KG1 (cell line): ENCODE measurements at regions not wholly inside any gene's neighbourhood (a gene's known extent, or its start where the extent isn't known, plus 50 kb on each side); places are given as distances from the start of the nearest gene placed in this dataset.
"Not testable (repeated sequence)": the region's sequence is repeated elsewhere in the genome, so short reads cannot be mapped to it uniquely, and the experiment has no call there.

ENCODE experiments used
- DNase-seq: peaks from one replicate; lab custom pipeline; 2025; lab: John Stamatoyannopoulos, UW

GRCh38 chr9:11537566-11537965 is 924.8 kb upstream of the PTPRD start:
- DNase-seq, result no peak

DNA sequence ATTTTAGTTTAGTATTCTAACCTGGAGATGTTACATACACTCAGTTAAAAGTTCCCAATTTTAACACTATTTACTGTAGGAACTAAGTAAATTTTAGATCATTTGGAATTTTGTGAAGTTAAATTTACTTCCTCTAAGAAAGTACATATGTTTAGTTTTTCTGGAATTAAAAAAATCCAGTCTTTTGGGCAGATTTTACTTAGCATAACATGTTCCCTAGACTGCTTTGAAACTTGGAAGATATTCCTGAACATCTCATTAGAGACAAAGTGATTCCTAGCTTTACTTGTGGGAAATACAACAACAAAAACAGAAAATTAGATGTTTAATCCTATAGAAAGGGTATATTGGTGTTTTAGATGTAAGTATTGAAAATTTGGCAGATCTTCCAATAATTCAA is 930.0 kb upstream of the PTPRD start:
- no peak for DNase-seq

DNA sequence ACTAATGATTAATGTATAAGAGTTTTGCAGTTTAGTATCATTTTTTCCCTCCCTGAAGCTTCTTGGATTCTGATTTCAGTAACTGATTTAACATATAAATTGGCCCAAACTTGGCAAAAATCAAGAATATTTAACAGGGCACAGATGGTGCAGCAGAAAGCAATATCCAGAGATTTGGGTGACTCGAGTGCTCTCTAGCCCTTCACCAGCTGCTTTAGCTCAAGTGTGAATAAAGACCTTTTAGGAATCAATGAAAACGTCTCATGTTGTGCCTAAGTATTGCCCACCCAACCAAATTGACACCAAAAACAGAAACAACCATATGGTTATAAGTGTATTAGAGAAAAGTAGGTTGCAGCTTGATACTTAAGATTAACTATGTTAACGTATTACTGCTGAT is 933.4 kb upstream of the PTPRD start:
- DNase-seq, result no peak

- DNase-seq, result no peak
These were observed 936.6 kb upstream of the PTPRD start for GRCh38 chr9:11549311-11549794.

DNA sequence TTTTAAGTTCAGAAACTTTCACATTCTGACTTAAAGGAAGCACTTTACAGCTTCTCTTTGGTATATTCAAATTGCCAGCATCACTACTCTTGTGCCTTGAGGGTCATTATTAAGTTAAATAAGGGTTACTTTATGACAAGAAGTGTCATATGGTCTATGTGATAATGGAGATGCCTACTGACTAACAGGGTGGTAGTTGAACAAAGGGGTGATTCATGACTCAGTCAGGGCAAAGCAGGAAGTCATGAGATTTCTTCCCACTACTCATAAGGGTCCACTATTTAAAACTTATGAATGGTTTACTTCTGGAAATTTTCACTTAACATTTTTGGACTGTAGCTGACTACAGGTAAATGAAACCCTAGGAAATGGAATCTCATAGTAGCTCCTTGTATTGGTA is 938.3 kb upstream of the PTPRD start:
- DNase-seq, result no peak

- no peak for DNase-seq
These were observed 945.2 kb upstream of the PTPRD start for GRCh38 chr9:11558043-11558442.

GRCh38 chr9:11559001-11559776 is 946.4 kb upstream of the PTPRD start:
- DNase-seq, result no peak

- DNase-seq, result no peak
These were observed 964.7 kb upstream of the PTPRD start for GRCh38 chr9:11577522-11577921.

DNA sequence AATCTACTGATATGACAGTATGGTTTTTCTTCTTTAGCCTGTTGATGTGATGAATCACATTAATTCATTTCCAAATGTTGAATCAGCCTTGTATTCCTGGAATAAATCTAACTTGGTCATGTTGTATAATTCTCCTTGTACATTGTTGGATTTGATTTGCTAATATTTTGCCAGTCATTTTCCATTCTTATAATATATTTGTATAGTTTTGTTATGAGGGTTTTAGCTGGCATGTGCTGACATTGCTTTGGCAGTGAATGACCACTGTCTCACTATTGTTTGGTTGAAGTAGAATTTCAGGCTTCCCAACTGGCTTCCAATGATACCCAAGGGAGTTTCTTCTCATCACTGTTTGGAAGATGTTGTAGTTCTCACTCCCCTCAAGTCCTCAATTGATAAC is 983.0 kb upstream of the PTPRD start:
- no peak for DNase-seq

DNA sequence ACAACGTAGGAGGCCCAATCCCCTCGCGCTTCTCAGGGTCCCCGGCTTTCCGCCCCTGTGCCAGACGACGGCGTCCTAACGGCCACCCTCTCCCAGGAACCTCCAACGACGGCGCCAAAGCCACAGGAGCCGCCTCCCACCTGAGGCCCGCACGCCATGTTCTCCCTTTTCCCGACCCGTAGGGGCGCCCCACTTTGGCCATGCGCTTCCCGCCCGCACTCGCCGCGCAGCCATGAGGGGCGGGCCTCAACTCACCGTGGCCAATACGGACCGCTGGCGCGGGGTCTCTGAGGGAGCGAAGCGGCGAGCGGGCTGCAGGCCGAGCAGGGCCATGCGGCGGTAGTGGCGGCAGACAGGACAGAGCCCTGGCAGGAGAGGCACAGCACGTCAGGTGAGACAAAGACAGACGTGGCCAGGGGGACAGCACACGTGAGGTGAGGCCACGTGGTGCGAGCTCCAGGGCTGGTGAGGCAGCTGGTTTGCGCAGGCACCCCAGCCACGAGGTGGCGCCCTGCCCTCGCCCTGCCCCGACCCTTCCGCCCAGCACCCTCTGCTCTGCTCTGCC is 1005.5 kb upstream of the PTPRD start:
- no peak for DNase-seq

- no peak for DNase-seq
These were observed 1019.9 kb upstream of the PTPRD start for GRCh38 chr9:11632691-11633090.

GRCh38 chr9:11646831-11647230 is 1034.0 kb upstream of the PTPRD start:
- no peak for DNase-seq

- DNase-seq, result no peak
These were observed 1039.3 kb upstream of the TYRP1 start for GRCh38 chr9:11653867-11654266.

- DNase-seq, result no peak
These were observed 1029.3 kb upstream of the TYRP1 start for GRCh38 chr9:11663913-11664312.

DNA sequence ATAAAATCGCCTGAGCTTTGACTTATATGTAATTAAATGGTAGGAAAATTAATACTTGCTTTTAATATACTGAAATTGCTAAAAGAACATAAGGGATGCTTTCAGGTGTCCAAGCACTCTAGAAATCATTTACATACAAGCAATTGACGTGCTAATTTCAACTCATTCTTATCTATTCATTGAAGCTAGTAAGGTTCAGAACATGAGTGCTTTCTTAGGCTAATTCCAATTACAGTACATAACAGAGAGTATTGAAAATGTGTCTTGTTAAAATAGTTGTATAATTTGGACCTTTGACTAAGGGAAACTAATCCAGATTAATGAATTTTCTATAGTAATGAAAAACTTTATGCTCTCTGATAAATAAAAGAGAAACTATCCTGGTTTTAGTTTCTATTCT is 1016.4 kb upstream of the TYRP1 start:
- DNase-seq, result no peak

GRCh38 chr9:11686733-11687132 is 1006.5 kb upstream of the TYRP1 start:
- no peak for DNase-seq

GRCh38 chr9:11697126-11697525 is 996.1 kb upstream of the TYRP1 start:
- DNase-seq, result no peak

GRCh38 chr9:11701706-11702105 is 991.5 kb upstream of the TYRP1 start:
- DNase-seq, result no peak

DNA sequence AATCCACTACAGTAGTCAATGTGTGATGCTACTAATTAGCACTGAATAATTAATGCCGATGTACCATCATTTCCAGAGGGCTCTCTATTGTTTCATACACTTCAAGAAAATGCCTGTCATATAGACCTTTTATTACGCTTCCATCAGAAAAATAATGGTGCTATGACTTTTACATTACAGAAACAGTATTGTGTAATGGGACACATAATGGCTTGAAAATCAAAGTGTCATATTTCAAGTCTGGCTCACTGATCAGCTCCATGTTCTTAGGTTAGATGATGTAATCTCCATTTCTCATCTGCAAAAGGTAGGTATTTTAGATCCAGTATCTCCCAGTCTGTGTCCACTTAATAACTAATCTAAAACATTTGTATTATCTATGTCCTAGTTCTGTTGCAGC is 990.6 kb upstream of the TYRP1 start:
- DNase-seq, result no peak

DNA sequence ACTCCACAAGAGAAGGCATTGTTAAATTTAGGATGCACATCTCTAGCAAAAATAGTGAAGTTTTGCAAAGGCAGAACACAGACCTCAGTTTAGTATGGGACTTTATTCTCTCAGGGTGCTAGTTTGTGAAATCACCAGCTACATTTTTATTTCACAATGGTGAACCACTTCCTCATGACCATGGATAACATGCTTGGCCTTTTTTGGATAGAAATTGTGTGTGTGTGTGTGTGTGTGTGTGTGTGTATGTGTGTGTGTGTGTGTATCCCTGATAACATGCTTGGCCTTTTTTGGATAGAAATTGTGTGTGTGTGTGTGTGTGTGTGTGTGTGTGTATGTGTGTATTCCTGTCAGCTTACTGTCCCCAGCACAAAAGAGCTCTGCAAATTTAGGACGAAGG is 989.0 kb upstream of the TYRP1 start:
- DNase-seq, result not testable (repeated sequence)

- DNase-seq, result no peak
These were observed 984.3 kb upstream of the TYRP1 start for GRCh38 chr9:11708899-11709298.

- DNase-seq, result no peak
These were observed 983.6 kb upstream of the TYRP1 start for GRCh38 chr9:11709567-11709966.

DNA sequence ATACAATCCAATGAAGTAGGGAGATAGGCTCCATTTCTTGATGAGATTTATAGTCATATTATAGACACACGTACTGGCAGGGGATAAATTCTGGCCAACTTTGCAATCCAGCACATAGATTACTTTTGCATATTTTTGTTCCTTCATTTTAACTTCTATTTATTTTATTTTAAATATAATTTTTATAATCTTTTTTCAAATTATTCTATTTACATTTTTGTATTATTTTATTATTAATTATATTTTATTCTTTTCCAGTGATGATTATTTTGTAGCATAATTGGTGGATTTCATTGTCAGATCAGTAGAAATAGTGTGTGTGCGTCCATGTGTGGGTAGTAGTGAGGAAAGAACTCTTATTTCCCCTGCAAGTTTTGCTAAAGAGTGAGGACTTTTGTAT is 980.1 kb upstream of the TYRP1 start:
- no peak for DNase-seq

- DNase-seq, result no peak
These were observed 970.2 kb upstream of the TYRP1 start for GRCh38 chr9:11722957-11723356.
